Anterior cingulate cortex (tissue), 58 donors: ENCODE measurements at regions not wholly inside any gene's neighbourhood (a gene's known extent, or its start where the extent isn't known, plus 50 kb on each side); places are given as distances from the start of the nearest gene placed in this dataset.
"Not testable (repeated sequence)": the region's sequence is repeated elsewhere in the genome, so short reads cannot be mapped to it uniquely, and the experiment has no call there.

Experiments
- DNase-seq, 58 donors: peaks; one replicate each; lab custom pipeline; 2025; lab: John Stamatoyannopoulos, UW

DNA sequence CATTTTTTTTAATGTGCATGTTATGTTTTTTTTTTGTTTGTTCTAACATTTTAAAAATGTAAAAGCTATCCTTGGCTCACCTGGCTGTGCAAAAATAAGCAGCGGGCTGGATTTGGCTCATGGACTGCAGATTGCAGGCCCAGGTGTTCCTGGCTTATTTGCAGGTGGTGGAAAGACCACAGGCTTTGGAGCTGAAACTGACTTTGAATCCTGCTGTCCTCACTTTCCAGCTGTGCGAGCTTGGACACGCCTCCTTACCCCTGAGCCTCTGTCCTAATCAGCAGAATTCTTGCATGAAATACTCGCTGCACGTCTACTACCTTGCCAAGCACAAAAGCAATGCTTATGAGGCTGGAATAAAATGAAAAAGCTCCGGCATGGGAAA, 188.7 kb upstream of the TPM1 start:
- no peak for DNase-seq

DNA sequence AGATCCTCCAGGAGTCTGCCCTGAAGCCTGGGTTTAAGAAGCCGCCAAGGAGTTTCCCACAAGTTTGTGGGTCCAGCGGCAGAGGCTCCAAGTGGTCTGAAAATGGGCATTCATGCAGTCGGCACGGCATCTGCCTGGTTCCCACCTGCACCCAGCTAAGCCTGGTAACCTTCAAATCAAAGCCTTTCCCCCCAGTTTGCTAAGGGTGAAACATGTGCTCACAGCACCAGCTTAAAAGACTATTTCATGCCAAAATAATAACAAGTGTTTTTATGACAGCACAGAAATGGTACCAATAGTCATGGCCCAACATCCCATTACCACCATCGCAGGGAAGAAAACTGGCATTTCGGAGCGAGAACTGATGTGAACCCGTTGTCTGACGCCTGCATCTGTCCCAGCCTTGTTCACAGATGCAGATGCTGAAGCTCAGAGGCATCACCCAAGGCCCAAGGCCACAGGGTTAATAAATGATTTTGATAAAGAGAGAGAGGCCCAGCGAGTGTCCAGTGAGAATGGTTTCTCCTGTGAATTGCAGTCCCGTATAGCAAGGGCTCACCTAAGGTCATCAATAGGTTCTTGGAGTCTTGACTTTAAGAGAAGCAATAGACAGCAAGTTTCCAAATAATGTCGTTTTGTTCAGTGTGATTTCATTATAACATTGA, 188.0 kb upstream of the TPM1 start:
- no peak for DNase-seq

DNA sequence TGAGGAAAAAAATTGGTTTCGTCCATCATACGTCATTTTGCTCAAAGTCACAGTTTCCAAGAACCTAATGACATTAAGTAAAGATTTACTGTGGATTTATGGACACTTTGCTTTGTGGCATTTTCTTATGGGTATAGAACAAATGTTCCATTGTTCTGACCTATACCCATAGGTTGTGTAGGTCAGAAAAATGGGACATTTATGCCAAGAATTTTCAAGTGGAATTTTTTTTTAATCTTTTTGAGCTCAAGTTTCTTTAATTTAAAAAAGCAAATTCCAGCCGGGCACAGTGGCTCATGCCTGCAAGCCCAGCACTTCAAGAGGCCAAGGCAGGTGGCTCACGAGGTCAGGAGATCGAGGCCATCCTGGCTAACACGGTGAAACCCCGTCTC, 187.5 kb upstream of the TPM1 start:
- DNase-seq, result no peak

DNA sequence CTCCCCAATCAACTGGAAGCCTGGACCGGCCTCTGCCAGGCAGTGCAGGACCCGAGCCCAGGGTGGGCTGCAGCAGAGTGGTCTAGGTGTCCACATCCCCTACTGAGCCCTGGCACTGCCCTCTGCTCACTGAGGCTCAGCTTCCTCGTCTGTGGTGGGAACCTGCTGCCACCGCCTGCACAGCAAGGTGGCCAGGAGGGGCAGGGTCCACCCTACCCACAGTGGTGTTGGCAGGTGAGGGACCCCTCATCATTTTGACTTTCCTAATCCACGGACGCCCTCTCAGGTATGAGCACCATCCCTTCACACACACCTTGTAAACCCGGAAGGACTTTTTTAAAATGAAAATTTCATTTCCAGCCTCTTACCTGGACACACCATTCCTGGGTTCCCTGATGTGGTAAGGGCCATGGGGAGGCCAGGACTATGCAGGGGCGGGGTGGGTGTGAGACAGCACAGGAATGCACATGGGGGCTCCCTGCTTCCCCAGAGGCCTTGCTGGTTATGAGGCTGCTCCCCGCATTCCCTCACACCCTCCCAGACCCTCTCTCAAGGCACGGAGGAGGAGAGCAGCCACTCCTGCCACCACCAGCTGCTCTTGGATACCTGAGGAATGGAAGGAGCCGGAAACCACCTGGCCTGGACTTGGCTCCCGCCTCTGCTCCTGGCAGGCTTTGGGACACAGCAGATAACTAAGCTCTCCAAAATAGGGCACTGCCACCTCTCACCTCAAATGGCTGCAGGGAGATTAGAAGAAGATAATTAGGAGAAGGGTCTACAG, 185.9 kb upstream of the TPM1 start:
- DNase-seq, result no peak

DNA sequence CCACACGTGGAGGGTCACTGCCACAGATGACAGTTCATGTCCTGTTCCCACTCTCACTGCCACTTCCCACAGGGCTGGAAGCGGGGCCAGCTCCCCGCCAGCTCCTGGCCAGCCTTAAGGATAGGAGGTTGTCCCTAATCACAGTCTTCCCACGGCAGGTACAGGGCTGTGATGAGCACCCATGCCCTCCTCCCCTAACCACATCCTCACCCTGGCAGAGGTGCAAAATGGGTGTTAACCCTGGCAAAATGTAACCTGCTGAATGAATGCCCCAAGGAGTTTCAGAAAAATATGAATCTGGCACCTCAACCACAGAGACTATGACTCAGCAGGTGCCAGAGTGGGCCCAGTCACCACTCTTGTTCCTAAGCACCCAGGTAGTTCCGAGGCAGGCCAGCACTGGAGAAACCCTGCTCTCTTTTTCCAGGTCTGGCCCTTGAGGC, 185.1 kb upstream of the TPM1 start:
- DNase-seq, result no peak

DNA sequence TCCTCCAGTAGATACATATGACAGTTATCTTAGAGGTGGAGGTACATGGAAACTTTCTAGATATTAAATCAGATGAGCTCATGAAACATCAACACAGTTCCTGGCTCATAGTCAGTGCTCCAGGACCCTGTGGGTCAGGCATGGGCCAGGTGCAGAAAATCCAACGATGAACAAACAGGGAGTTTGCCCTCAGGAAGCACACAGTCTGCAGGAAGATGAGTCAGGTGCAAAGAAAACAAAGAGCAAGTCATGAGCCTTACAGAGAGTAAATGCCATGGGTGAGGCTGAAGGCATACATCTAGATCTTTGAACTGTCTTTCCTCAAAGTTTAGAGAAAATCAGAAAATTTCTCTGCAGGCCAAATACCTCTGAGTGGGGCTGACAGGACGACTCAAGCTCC, 184.2 kb upstream of the TPM1 start:
- no peak for DNase-seq

DNA sequence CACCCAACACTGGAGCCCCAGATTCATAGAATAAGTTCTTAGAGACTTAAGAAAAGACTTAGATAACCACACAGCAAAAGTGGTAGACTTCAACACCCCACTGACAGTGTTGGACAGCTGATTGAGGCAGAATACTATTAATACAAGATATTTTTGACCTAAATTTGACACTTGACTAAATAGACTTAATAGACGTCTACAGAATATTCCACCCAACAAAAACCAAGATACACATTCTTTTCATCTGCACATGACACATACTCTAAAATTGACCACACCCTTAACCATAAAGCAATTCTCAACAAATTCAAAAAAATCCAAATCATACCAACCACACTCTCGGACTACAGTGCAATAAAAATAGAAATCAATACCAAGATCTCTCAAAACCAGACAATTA, 179.8 kb upstream of the TPM1 start:
- DNase-seq, result no peak

DNA sequence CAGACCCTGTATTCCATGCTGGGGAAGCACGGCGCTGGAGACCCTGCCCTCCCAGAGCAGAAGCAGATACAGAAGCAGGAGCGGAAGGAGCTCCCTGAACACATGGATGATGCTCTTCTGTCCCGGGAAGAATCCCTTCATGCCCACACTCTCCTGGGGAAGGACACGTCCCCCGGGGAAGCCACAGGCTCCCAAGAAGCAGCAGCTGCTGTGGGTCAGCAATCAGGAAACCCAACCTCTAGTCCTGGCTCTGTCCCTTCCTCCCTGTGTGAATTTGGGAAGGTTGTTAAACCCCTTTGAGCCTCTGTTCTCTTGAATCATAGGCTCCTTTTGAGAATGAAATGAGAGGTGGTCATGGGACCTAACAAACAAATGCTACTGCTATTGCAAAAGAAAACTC, 176.2 kb upstream of the TPM1 start:
- DNase-seq, result no peak

DNA sequence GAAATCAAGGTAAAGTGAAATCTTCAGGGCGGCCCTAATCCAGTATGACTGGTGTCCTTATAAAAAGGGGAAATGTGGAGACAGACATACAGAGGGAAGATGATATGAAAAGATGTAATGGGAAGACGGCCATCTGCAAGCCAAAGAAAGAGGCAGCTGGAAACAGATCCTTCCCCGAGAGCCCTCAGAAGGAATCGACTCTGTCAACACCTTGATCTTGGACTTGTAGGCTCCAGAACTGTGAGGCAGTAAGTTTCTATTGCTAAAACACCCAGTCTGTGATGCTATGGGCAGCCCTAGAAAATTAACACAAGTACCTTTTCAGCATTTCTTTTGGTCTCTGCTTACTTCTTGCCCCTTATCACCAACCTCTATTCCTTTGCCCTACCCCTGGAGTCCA, 174.7 kb upstream of the TPM1 start:
- no peak for DNase-seq

DNA sequence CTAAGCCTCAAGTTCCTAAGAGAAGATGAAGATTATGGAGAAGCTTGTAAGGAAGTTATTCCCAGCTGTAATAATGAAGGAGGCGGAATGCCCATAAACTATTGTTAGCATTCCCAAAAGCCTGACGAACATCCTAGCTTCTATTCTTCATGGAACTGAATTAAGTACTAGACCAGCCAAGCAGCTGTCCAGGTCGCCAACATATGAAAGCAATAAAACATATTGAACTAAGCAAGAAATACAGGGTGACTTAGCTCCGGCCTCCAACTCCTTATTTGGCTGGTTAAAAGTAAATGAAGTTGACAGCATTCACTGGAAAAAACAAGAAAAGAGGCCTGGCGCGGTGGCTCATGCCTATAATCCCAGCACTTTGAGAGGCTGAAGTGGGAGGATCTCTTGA, 174.0 kb upstream of the TPM1 start:
- DNase-seq, result no peak

DNA sequence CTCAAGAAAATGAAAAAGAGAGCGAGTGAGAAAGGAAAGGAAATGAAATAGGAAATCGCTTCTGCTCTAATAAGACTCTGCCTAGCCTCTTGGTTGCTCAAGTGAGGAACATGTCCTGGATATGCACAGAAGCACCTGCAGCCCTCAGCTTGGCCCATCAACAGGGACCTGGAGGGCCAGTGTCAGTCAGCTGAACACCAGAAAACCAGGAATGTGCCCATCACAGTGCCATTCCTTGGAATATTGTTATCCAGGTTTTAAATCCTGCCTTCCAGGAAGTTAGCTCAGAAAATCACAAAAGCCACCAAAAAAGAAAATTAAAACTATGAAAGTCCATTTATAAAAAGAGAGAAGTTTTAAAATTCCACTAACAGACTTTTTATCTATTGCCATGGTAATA, 173.4 kb upstream of the TPM1 start:
- no peak for DNase-seq

DNA sequence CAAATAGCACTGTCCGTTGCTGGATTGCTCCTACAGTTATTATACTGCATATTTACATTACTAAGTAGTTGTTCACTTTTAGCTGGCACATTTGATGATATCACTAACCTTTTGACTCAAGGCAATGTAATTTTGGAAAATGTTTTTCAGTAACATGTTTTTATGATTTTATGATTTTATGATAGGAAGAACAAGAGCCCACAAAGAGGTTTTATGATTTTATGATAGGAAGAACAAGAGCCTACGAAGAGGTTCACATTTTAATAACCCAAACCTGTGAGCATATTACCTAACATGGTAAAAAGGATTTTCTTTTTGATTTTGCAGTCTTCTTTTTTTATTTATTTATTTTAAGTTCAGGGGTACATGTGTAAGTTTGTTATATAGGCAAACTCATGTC, 172.3 kb upstream of the TPM1 start:
- DNase-seq, result no peak

DNA sequence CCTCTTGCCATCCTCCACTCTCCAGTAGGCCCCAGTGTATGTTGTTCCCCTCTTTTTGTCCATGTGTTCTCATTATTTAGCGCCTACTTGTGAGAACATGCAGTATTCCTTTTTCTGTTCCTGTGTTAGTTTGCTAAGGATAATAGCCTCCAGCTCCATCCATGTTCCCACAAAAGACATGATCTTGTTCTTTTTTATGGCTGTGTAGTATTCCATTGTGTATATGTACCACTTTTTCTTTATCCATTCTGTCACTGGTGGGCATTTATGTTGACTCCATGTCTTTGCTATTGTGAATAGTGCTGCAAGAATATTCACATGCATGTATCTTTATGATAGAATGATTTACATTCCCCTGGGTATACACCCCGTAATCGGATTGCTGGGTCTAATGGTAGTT, 171.8 kb upstream of the TPM1 start:
- DNase-seq, result not testable (repeated sequence)

DNA sequence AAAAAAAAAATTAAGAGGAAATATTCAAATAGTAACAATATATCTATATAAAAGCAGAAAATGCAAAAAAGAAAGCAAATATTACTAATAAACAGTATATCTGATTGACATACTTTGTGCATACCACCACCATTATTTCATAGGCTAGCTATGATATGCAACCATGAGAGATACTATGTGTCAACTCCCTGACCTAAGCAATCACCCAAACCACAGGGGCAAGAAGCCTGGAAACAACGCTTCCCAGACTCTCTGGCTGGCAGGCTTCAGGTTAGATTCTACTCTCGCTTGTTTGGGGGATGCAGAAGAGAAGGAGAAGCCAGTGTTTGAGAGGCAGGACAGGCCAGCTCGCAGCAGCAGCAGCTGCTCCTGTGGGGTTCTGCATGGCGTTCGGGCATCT, 169.3 kb upstream of the TPM1 start:
- DNase-seq, result no peak

DNA sequence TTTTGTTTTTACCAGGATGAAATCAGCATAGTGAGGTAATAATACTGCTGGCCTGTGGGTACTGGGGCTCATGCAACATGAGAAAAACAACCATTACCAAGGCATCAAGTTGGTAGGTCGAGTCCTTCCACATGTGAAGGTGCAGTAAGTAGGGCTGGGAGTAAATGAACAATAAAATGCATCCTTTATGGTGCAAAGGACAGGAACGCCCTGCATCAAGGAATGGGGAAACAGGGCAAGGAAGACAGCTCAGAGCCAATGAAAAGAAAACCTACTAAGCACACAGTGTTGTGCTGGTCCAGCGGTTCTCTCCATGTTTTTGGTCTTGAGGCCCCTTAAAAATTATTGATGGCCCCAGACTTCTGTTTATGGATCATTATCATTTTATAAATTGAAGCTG, 168.5 kb upstream of the TPM1 start:
- no peak for DNase-seq

DNA sequence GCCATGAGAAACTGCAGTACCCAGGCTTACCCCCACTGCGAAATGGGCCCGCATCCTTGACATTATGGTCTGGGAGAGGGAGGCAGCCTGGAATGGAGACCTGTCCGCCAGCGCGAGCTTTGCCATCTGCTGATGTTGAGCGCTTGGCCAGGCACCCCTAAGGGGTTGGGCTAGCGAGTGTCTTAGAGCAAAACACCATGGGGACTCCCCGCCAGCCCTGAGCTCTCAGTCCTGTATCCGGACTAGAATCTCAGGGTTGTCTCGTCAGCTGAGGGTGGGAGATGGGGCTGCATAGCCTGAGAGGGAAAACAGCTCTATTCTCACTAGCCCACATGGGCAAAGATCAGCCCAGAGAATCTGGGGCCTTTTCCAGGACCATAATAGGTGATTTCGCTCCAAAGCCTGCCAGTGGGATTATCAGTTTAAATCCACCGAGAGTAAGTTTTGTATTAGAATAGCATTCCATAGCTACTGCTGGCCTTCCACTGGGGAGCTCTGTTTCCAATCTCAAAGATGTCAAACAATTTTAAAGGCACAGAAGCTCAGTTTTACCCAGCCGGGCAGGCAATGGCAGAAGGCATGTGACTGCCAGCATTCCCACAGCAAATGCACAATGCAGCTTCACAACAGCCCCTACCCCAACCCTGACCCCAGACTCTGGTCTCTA, 167.5 kb upstream of the TPM1 start:
- DNase-seq, result no peak

DNA sequence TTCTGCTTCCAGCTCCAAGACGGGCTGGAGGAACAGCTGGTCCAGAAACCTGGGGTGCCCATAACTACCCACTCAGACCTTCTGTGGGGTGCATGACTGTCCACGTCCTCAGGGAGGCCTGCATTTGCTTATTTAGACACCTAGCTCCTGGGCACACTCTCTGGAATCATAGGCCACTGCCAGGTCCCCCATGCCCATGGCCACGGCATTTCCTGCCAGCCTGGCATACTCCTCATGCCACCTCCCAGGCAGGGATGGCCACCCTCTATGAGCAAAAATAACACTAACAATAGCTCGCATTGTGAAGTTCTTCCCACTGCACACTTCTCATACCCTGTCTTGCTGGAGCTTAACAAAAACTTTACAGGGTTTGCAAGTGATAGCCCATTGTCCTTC, 166.9 kb upstream of the TPM1 start:
- no peak for DNase-seq

DNA sequence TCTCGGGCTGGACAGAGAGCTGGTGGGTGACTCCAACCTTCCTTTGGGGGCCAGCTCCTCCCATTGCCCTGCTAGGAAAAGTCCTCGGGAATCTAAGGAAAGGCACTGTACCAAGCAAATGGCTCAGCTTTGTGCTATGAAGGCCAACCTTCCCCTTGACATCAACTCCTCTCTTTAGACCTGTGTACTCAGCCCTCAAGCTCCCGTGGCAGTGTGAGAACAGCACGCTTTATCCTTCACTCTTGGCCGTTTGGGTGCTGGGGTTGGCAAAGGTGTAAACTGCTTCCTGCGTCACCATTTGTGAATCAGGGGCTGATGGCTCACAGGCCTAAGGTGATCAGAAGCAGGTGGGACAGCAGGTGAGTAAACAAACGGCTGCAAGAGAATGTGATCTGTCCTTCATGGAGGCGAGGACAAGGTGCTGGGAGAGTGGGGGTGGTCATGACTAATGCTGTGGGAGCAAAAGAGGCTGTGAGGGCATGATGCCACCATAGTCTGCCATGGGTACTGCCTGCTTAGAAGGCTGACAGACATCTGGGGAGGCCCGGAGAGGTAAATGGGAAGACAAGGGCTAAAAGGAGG, 165.2 kb upstream of the TPM1 start:
- DNase-seq, result no peak

DNA sequence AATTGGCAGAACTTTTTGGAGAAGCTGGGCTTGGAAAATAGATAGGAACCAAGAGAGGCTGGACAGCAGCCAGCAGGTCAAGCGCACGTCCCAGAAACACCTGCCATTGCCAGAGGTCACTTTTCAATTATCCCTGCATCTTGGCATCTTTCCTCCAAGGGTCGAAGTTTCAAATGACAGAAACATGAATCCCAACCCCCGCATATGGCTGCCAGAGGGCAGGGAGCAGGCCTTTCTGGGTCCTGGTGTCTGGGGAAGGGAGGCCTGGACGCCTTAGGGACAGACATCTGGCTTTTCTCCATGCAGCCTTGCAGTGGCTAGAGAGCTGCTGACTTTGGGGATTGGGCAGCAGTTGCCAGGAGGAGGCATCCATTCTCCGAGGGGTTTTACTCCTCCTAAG, 164.5 kb upstream of the TPM1 start:
- no peak for DNase-seq

DNA sequence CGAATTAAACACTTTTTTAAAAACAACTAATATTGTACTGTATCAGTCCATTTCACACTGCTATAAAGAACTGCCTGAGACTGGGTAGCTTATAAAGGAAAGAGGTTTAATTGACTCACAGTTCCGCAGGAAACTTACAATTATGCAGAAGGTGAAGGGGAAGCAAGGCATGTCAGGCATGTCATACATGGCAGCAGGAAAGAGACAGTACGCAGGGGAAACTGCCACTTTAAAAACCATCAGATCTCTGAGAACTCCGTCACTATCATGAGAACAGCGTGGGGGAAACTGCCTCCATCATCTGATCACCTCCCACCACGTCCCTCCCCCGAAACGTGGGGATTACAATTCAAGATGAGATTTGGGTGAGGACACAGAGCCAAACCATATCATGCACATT, 162.8 kb upstream of the TPM1 start:
- peak in 2 of 58 donors; percentile 0 to 13 for DNase-seq

DNA sequence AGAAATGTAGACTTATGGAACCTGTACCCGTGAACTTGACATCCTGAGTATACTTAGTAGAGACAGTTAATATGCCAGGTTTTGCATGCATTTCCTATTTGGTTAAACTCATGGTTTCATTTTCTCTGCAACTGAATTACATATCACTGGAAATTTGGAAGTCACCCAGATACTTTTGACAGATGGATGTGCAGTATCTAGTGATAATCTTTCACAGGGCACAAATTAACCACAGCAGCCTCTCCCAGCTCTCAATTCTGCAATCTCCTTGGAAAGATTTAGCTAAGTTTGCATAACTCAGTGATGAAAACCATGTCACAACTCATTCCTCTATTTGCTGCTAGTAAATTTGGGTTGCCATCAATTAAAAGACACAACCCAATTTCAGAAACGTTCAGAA, 162.3 kb upstream of the TPM1 start:
- DNase-seq, result no peak

DNA sequence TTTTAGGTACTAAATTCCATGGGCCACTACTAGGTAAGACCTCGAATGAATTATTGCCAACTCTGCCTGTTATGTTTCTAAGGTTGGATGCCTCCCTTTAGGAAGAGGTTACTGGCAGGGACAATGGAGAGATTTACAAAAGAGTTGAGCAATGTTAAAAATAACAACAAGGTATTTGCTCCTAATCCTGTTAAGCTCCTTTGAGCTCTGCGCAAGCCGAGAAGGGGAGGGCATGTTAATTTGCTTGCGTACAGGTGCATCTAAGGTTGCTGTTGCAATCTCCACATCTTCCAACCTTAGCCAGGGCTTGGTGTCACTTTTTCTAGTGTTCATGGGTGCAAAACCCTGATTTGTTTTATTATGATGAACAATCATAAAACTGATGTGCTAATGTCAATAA, 161.5 kb upstream of the TPM1 start:
- no peak for DNase-seq
